Suprapubic skin (tissue), 4 donors: ENCODE measurements at regions not wholly inside any gene's neighbourhood (a gene's known extent, or its start where the extent isn't known, plus 50 kb on each side); places are given as distances from the start of the nearest gene placed in this dataset.

Experiments used
- POLR2A ChIP-seq, 2 donors: fragments of 450-650 bp; IDR thresholded peaks; one replicate each; pipeline ENCODE4 v1.6.1; 2017; ENCODE audit warnings: antibody characterized with exemption in 2 of 2, mild to moderate bottlenecking in 2 of 2, moderate library complexity in 2 of 2
- POLR2AphosphoS5 ChIP-seq, 3 donors: sonication (generic); formaldehyde crosslinking; IDR thresholded peaks; one replicate each; pipeline ENCODE4 v1.6.1; 2017; ENCODE audit warnings: antibody characterized with exemption in 3 of 3
- TF ChIP-seq, protein P1 (sequence below), 2 donors: fragments of 200-600 bp in 1 of 2; fragments of 450-650 bp in 1 of 2; sonication (generic) in 1 of 2; IDR thresholded peaks; one replicate each; pipeline ENCODE4 v1.5.1; 2016 to 2019; ENCODE audit warnings: antibody characterized with exemption in 2 of 2, mild to moderate bottlenecking in 1 of 2, moderate library complexity in 1 of 2

DNA sequence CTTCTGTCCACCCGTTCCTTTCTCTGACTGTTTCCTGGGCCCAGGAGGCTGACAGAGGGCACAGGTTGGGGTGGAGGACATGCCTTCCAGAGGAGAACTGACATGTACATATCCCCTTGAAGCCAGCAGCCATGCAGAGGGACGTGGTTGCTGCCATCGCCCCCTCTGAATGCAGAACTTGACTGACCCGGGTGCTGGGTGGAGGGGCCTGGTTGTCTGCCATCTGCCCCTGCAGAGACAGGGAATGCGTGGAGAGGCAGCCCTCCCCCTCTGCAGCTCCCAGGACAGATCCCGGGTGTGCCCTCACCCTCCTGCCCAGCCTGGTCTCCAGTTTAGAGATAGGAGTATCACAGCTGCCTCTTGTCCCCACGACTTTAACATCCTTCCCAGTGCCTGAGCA, 383.0 kb upstream of the B3GAT1 start:
- TF ChIP-seq, protein P1, sequence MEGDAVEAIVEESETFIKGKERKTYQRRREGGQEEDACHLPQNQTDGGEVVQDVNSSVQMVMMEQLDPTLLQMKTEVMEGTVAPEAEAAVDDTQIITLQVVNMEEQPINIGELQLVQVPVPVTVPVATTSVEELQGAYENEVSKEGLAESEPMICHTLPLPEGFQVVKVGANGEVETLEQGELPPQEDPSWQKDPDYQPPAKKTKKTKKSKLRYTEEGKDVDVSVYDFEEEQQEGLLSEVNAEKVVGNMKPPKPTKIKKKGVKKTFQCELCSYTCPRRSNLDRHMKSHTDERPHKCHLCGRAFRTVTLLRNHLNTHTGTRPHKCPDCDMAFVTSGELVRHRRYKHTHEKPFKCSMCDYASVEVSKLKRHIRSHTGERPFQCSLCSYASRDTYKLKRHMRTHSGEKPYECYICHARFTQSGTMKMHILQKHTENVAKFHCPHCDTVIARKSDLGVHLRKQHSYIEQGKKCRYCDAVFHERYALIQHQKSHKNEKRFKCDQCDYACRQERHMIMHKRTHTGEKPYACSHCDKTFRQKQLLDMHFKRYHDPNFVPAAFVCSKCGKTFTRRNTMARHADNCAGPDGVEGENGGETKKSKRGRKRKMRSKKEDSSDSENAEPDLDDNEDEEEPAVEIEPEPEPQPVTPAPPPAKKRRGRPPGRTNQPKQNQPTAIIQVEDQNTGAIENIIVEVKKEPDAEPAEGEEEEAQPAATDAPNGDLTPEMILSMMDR (IDR thresholded peaks at IDR 0.05): no peak
- no peak for TF ChIP-seq POLR2A (IDR thresholded peaks at IDR 0.05)
- TF ChIP-seq POLR2AphosphoS5 (IDR thresholded peaks at IDR 0.05): no peak
